ENCODE measurements at regions not wholly inside any gene's neighbourhood (a gene's known extent, or its start where the extent isn't known, plus 50 kb on each side); places are given as distances from the start of the nearest gene placed in this dataset.

DNA sequence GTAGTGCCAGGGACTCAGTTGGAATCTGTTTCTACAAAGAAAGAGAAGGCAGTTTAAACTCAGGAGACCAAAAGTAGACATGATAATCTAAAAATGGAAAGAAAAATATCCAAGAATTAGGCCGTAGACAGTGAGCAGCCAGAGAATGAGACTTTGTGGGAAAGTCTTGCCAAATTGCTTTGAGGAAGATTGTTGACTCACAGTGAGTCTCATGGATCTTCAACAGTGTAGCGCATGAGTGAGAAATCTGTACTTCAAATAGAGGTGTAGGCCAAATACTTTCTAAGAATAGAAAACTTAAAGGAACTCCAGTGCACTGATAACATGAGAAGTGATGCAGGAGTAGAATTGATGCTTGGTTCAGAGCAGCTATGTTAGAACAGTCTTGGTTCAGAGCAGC, 284.5 kb downstream of the HTR1B start:
- ChIA-PET RAD21 (ENCODE audit: low non-redundant PET in 1 of 2, low total read pairs in 2 of 2, uncharacterized antibody in 2 of 2, unreplicated experiment in 2 of 2) (no interaction called here), CTCF (no interaction called here), POLR2A (no interaction called here)
- no peaks in the 10 kb centered on the region for H3K79me2 ChIP-seq (ENCODE audit: insufficient read depth, low read length)
- no peak overlapping the region for H3K4me3 ChIP-seq (replicated peaks in 1 of 2; ENCODE audit: low read depth in 1 of 2, low read length in 2 of 2)
- DNase-seq (ENCODE audit: low read depth, low spot score) (no peak), ATAC-seq (no peak)
- TF ChIP-seq CBX3 (IDR thresholded peaks at IDR 0.05; ENCODE audit: low read depth): no peak
- TF ChIP-seq TCF7L2 (IDR thresholded peaks at IDR 0.05; ENCODE audit: borderline replicate concordance, extremely low read depth, insufficient read depth, insufficient read length): no peak
- no peak for TF ChIP-seq YY1 (IDR thresholded peaks at IDR 0.05; ENCODE audit: extremely low read depth, insufficient replicate concordance, low read depth, low read length)
- no peak for TF ChIP-seq JUND (IDR thresholded peaks at IDR 0.05)
- TF ChIP-seq ZFX (IDR thresholded peaks at IDR 0.05): no peak
- TF ChIP-seq ZNF274 (IDR thresholded peaks at IDR 0.05; ENCODE audit: low read depth, low read length): no peak
- no peak for TF ChIP-seq EGR1 (IDR thresholded peaks at IDR 0.05; ENCODE audit: low read depth)
- no peak for TF ChIP-seq RAD21 (IDR thresholded peaks at IDR 0.05; ENCODE audit: low read depth)
- no peak for TF ChIP-seq FOSL1 (IDR thresholded peaks at IDR 0.05; ENCODE audit: low read depth)
- no peak for TF ChIP-seq CTCF (IDR thresholded peaks at IDR 0.05 in 2 of 3, conservative IDR thresholded peaks at IDR 0.05 in 1 of 3; ENCODE audit: borderline replicate concordance in 1 of 3, insufficient read depth in 1 of 3, low read depth in 2 of 3, low read length in 2 of 3)
- no peak for TF ChIP-seq SRF (IDR thresholded peaks at IDR 0.05; ENCODE audit: low read depth)
- TF ChIP-seq, protein P1, sequence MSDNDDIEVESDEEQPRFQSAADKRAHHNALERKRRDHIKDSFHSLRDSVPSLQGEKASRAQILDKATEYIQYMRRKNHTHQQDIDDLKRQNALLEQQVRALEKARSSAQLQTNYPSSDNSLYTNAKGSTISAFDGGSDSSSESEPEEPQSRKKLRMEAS (IDR thresholded peaks at IDR 0.05): no peak
- TF ChIP-seq, protein P2, sequence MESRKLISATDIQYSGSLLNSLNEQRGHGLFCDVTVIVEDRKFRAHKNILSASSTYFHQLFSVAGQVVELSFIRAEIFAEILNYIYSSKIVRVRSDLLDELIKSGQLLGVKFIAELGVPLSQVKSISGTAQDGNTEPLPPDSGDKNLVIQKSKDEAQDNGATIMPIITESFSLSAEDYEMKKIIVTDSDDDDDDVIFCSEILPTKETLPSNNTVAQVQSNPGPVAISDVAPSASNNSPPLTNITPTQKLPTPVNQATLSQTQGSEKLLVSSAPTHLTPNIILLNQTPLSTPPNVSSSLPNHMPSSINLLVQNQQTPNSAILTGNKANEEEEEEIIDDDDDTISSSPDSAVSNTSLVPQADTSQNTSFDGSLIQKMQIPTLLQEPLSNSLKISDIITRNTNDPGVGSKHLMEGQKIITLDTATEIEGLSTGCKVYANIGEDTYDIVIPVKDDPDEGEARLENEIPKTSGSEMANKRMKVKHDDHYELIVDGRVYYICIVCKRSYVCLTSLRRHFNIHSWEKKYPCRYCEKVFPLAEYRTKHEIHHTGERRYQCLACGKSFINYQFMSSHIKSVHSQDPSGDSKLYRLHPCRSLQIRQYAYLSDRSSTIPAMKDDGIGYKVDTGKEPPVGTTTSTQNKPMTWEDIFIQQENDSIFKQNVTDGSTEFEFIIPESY (IDR thresholded peaks at IDR 0.05; ENCODE audit: extremely low read depth, insufficient replicate concordance, low read length): no peak
- no peak for TF ChIP-seq SP1 (IDR thresholded peaks at IDR 0.05; ENCODE audit: low read depth)
- TF ChIP-seq CEBPB (IDR thresholded peaks at IDR 0.05; ENCODE audit: low read depth): no peak
- no peak for TF ChIP-seq ATF3 (IDR thresholded peaks at IDR 0.05)
- TF ChIP-seq SIN3A (IDR thresholded peaks at IDR 0.05; ENCODE audit: low read depth): no peak
- intact Hi-C loops (cut with micrococcal nuclease): no loop called here
- H3K4me2 ChIP-seq (ENCODE audit: low read length): no peak overlapping the region
- H4K20me1 ChIP-seq (ENCODE audit: insufficient read depth): no peaks in the 10 kb centered on the region
- no peaks in the 10 kb centered on the region for H3K9me3 ChIP-seq (ENCODE audit: control insufficient read depth in 1 of 2, insufficient read depth in 1 of 2, low read depth in 1 of 2, low read length in 2 of 2)
- BruUV-seq (replicated peaks): no TSS peak
- no peak overlapping the region for H3K9ac ChIP-seq (ENCODE audit: low read length)
- no peaks in the 10 kb centered on the region for H3K36me3 ChIP-seq (ENCODE audit: control insufficient read depth in 1 of 2, insufficient read depth in 2 of 2, low read length in 2 of 2)
- H3K4me1 ChIP-seq (ENCODE audit: control insufficient read depth in 1 of 2, insufficient read depth in 2 of 2, low read length in 2 of 2): no peaks in the 10 kb centered on the region
- no peak overlapping the region for H3K27ac ChIP-seq (ENCODE audit: low read depth, low read length)
- H3K9me2 ChIP-seq (ENCODE audit: insufficient read depth): no peaks in the 10 kb centered on the region
- H2AFZ ChIP-seq (ENCODE audit: low read depth, low read length, poor library complexity, severe bottlenecking): no peak overlapping the region
- H3K27me3 ChIP-seq (ENCODE audit: insufficient read depth, low read length): no peaks in the 10 kb centered on the region
